ENCODE measurements at regions not wholly inside any gene's neighbourhood (a gene's known extent, or its start where the extent isn't known, plus 50 kb on each side); places are given as distances from the start of the nearest gene placed in this dataset.

- H3K4me3 ChIP-seq (ENCODE audit: low read depth in 1 of 2, low read length in 2 of 2) = no peak overlapping the region
- no peaks in the 10 kb centered on the region for H3K4me1 ChIP-seq (ENCODE audit: insufficient read depth, low read length)
- no peak for ATAC-seq (ENCODE audit: insufficient read depth, low read depth)
- TF ChIP-seq EZH2 (IDR thresholded peaks at IDR 0.05; ENCODE audit: borderline replicate concordance, low read depth, low read length, severe bottlenecking) = no peak
- no peak for TF ChIP-seq CTCF (IDR thresholded peaks at IDR 0.05; ENCODE audit: borderline replicate concordance, extremely low read depth, low read length, poor library complexity, severe bottlenecking)
- no peak overlapping the region for H2AFZ ChIP-seq (ENCODE audit: low read depth, low read length)
- no peaks in the 10 kb centered on the region for H3K79me2 ChIP-seq (ENCODE audit: insufficient read depth, low read length)
- no peaks in the 10 kb centered on the region for H3K9me3 ChIP-seq (ENCODE audit: insufficient read depth, low read length, severe bottlenecking)
- H4K20me1 ChIP-seq (ENCODE audit: insufficient read depth, low read length) = no peaks in the 10 kb centered on the region
- no peak overlapping the region for H3K9ac ChIP-seq (ENCODE audit: low read depth, low read length)
- H3K36me3 ChIP-seq (ENCODE audit: insufficient read depth, low read length) = no peaks in the 10 kb centered on the region
- no peak overlapping the region for H3K27ac ChIP-seq (ENCODE audit: low read length)
- H3K27me3 ChIP-seq (ENCODE audit: insufficient read depth, low read length, poor library complexity) = no peaks in the 10 kb centered on the region
- H3K4me2 ChIP-seq (ENCODE audit: insufficient read depth, low read length) = no peak overlapping the region
- DNase-seq = no peak
These were observed 605.3 kb upstream of the B3GALT2 start for GRCh38 chr1:193791746-193792145.

GRCh38 chr1:193787061-193787460 is 600.6 kb upstream of the B3GALT2 start:
- no peaks in the 10 kb centered on the region for H3K79me2 ChIP-seq (ENCODE audit: insufficient read depth, low read length)
- no peak for TF ChIP-seq CTCF (IDR thresholded peaks at IDR 0.05; ENCODE audit: borderline replicate concordance, extremely low read depth, low read length, poor library complexity, severe bottlenecking)
- TF ChIP-seq EZH2 (IDR thresholded peaks at IDR 0.05; ENCODE audit: borderline replicate concordance, low read depth, low read length, severe bottlenecking) = no peak
- H3K4me3 ChIP-seq (ENCODE audit: low read depth in 1 of 2, low read length in 2 of 2) = no peak overlapping the region
- H3K4me1 ChIP-seq (ENCODE audit: insufficient read depth, low read length) = no peaks in the 10 kb centered on the region
- H3K36me3 ChIP-seq (ENCODE audit: insufficient read depth, low read length) = no peaks in the 10 kb centered on the region
- H3K9ac ChIP-seq (ENCODE audit: low read depth, low read length) = no peak overlapping the region
- ATAC-seq (ENCODE audit: insufficient read depth, low read depth) (no peak), DNase-seq (no peak)
- no peaks in the 10 kb centered on the region for H4K20me1 ChIP-seq (ENCODE audit: insufficient read depth, low read length)
- no peak overlapping the region for H3K4me2 ChIP-seq (ENCODE audit: insufficient read depth, low read length)
- H2AFZ ChIP-seq (ENCODE audit: low read depth, low read length) = no peak overlapping the region
- no peaks in the 10 kb centered on the region for H3K27me3 ChIP-seq (ENCODE audit: insufficient read depth, low read length, poor library complexity)
- H3K27ac ChIP-seq (ENCODE audit: low read length) = no peak overlapping the region
- no peaks in the 10 kb centered on the region for H3K9me3 ChIP-seq (ENCODE audit: insufficient read depth, low read length, severe bottlenecking)

GRCh38 chr1:193785850-193786420 is 599.5 kb upstream of the B3GALT2 start:
- Histone ChIP-seq H3K4me3 (ENCODE audit: low read depth in 1 of 2, low read length in 2 of 2) (no peak overlapping the region), H2AFZ (ENCODE audit: low read depth, low read length) (no peak overlapping the region), H3K27ac (ENCODE audit: low read length) (no peak overlapping the region), H3K4me1 (ENCODE audit: insufficient read depth, low read length) (no peaks in the 10 kb centered on the region), H3K79me2 (ENCODE audit: insufficient read depth, low read length) (no peaks in the 10 kb centered on the region), H3K9ac (ENCODE audit: low read depth, low read length) (no peak overlapping the region), H3K36me3 (ENCODE audit: insufficient read depth, low read length) (no peaks in the 10 kb centered on the region), H3K9me3 (ENCODE audit: insufficient read depth, low read length, severe bottlenecking) (no peaks in the 10 kb centered on the region), H3K27me3 (ENCODE audit: insufficient read depth, low read length, poor library complexity) (no peaks in the 10 kb centered on the region), H4K20me1 (ENCODE audit: insufficient read depth, low read length) (no peaks in the 10 kb centered on the region), H3K4me2 (ENCODE audit: insufficient read depth, low read length) (no peak overlapping the region)
- ATAC-seq (ENCODE audit: insufficient read depth, low read depth) = no peak
- TF ChIP-seq CTCF (IDR thresholded peaks at IDR 0.05; ENCODE audit: borderline replicate concordance, extremely low read depth, low read length, poor library complexity, severe bottlenecking) = no peak
- TF ChIP-seq EZH2 (IDR thresholded peaks at IDR 0.05; ENCODE audit: borderline replicate concordance, low read depth, low read length, severe bottlenecking) = no peak
- DNase-seq = no peak
